H1 (cell line): ENCODE measurements at regions not wholly inside any gene's neighbourhood (a gene's known extent, or its start where the extent isn't known, plus 50 kb on each side); places are given as distances from the start of the nearest gene placed in this dataset.

Source experiments
- CTCF ChIA-PET: fragments of 300-600 bp; sonication (Branson Sonifier 250); formaldehyde crosslinking; loops from one replicate; lab custom pipeline; 2021; ENCODE audit not compliant: partially characterized antibody; lab: Charles Lee
- POLR2A ChIA-PET: fragments of 300-600 bp; sonication (Branson Sonifier 250); formaldehyde crosslinking; loops from one replicate; lab custom pipeline; 2021; ENCODE audit warnings: inconsistent platforms; ENCODE audit not compliant: partially characterized antibody; lab: Charles Lee
- DNase-seq, 2 experiments: peaks; one replicate each; pipeline versions ENCODE4 v3.0.0 to v3.0.0-alpha.2; 2010 to 2022; ENCODE audit warnings: low spot score in 2 of 2, low read depth in 1 of 2, mixed read lengths in 1 of 2
- FAIRE-seq: peaks from 2 replicates; lab custom pipeline; 2011; peaks lifted over from hg19 to GRCh38; lab: Jason Lieb, UNC
- H2AFZ ChIP-seq: 2 replicates; pipeline ENCODE4 v1.8.1; 2012; ENCODE audit warnings: low read length, inconsistent platforms
- H2AK5ac ChIP-seq: 2 replicates; pipeline ENCODE4 v1.6.1; 2013; ENCODE audit warnings: low read depth, low read length
- H2BK120ac ChIP-seq: replicated peaks from 2 replicates; pipeline ENCODE3; 2013; ENCODE audit warnings: low read depth, low read length, inconsistent platforms
- H2BK12ac ChIP-seq: 2 replicates; pipeline ENCODE4 v1.6.1; 2013; ENCODE audit warnings: low read depth, low read length
- H2BK15ac ChIP-seq: 2 replicates; pipeline ENCODE4 v1.6.1; 2013; ENCODE audit warnings: low read length
- H2BK20ac ChIP-seq: 2 replicates; pipeline ENCODE4 v1.6.1; 2013; ENCODE audit warnings: low read length
- H2BK5ac ChIP-seq: 2 replicates; pipeline ENCODE4 v1.6.1; 2013; ENCODE audit warnings: low read depth, low read length
- H3K14ac ChIP-seq: 2 replicates; pipeline ENCODE4 v1.6.1; 2013; ENCODE audit warnings: inconsistent platforms; ENCODE audit not compliant: insufficient read length
- H3K18ac ChIP-seq: 2 replicates; pipeline ENCODE4 v1.6.1; 2013; ENCODE audit warnings: low read length; ENCODE audit errors: extremely low read depth
- H3K23ac ChIP-seq: 2 replicates; pipeline ENCODE4 v1.6.1; 2013; ENCODE audit warnings: inconsistent platforms; ENCODE audit not compliant: insufficient read length
- H3K23me2 ChIP-seq: 2 replicates; pipeline ENCODE4 v1.6.1; 2013; ENCODE audit warnings: low read depth, low read length
- H3K27ac ChIP-seq: 2 replicates; pipeline ENCODE4 v1.6.1; 2011; ENCODE audit warnings: low read depth, low read length, inconsistent platforms
- H3K27me3 ChIP-seq, 4 experiments: replicated peaks in 1 of 4; 1 replicate in 1 of 4; 2 replicates in 3 of 4; pipeline versions ENCODE4 v1.6.1 to v1.8.1; 2011 to 2013; ENCODE audit warnings: low read length in 3 of 4, mild to moderate bottlenecking in 3 of 4, inconsistent platforms in 2 of 4, mixed read lengths in 2 of 4, moderate library complexity in 1 of 4; ENCODE audit not compliant: control insufficient read depth in 3 of 4, insufficient read depth in 3 of 4; ENCODE audit errors: extremely low read depth in 1 of 4
- H3K36me3 ChIP-seq, 4 experiments: 2 replicates each; pipeline versions ENCODE4 v1.6.1 to v1.8.1; 2011 to 2013; ENCODE audit warnings: mild to moderate bottlenecking in 4 of 4, low read length in 3 of 4, moderate library complexity in 2 of 4, control low read depth in 1 of 4, inconsistent platforms in 1 of 4; ENCODE audit not compliant: insufficient read depth in 4 of 4, control insufficient read depth in 2 of 4
- H3K4ac ChIP-seq: replicated peaks from 2 replicates; pipeline ENCODE3; 2013; ENCODE audit warnings: low read length, low read depth, mixed read lengths, inconsistent platforms; ENCODE audit not compliant: insufficient read length
- H3K4me1 ChIP-seq, 4 experiments: replicated peaks in 1 of 4; 1 replicate in 1 of 4; 2 replicates in 3 of 4; pipeline versions ENCODE4 v1.6.1 to v1.8.1; 2011 to 2013; ENCODE audit warnings: low read length in 3 of 4, inconsistent platforms in 2 of 4, mixed read lengths in 1 of 4; ENCODE audit not compliant: insufficient read depth in 4 of 4, control insufficient read depth in 3 of 4
- H3K4me2 ChIP-seq, 2 experiments: 2 replicates each; pipeline versions ENCODE4 v1.6.1 to v1.8.1; 2011 to 2013; ENCODE audit warnings: low read depth in 2 of 2, low read length in 2 of 2, control low read depth in 1 of 2, inconsistent platforms in 1 of 2, mild to moderate bottlenecking in 1 of 2; ENCODE audit not compliant: insufficient read depth in 1 of 2
- H3K4me3 ChIP-seq, 4 experiments: fragments of 200-600, 300-600 bp in 1 of 4; sonication (generic), shearing (Covaris generic), sonication (Bioruptor Twin) in 1 of 4; 2 replicates each; pipeline versions ENCODE4 v1.5.1 to v1.8.1; 2011 to 2016; ENCODE audit warnings: low read length in 4 of 4, low read depth in 3 of 4, control low read depth in 2 of 4, inconsistent platforms in 2 of 4, mild to moderate bottlenecking in 2 of 4, mixed read lengths in 1 of 4, moderate library complexity in 1 of 4; ENCODE audit not compliant: insufficient read depth in 2 of 4; ENCODE audit errors: extremely low read depth in 1 of 4
- H3K56ac ChIP-seq: replicated peaks from 2 replicates; pipeline ENCODE3; 2013; ENCODE audit warnings: low read depth, mild to moderate bottlenecking, mixed read lengths, low read length, inconsistent platforms; ENCODE audit not compliant: insufficient read length
- H3K79me1 ChIP-seq: 2 replicates; pipeline ENCODE4 v1.6.1; 2013; ENCODE audit warnings: low read depth, low read length, control low read depth
- H3K79me2 ChIP-seq, 2 experiments: 2 replicates each; pipeline versions ENCODE4 v1.6.1 to v1.8.1; 2012 to 2013; ENCODE audit warnings: low read length in 2 of 2, mild to moderate bottlenecking in 2 of 2, inconsistent platforms in 1 of 2; ENCODE audit not compliant: insufficient read depth in 2 of 2, control insufficient read depth in 1 of 2
- H3K9ac ChIP-seq, 4 experiments: replicated peaks in 1 of 4; 1 replicate in 1 of 4; 2 replicates in 3 of 4; pipeline versions ENCODE4 v1.6.1 to v1.8.1; 2011 to 2013; ENCODE audit warnings: low read depth in 3 of 4, low read length in 3 of 4, control low read depth in 2 of 4, mild to moderate bottlenecking in 2 of 4, moderate library complexity in 2 of 4, inconsistent platforms in 1 of 4; ENCODE audit errors: extremely low read depth in 1 of 4
- H3K9me3 ChIP-seq, 2 experiments: 2 replicates each; pipeline versions ENCODE4 v1.6.1 to v1.8.1; 2012 to 2013; ENCODE audit warnings: mild to moderate bottlenecking in 2 of 2, moderate library complexity in 2 of 2, control low read depth in 1 of 2, inconsistent platforms in 1 of 2, low read depth in 1 of 2, low read length in 1 of 2, mixed read lengths in 1 of 2; ENCODE audit not compliant: insufficient read depth in 2 of 2
- H4K20me1 ChIP-seq, 2 experiments: replicated peaks in 1 of 2; 2 replicates each; pipeline versions ENCODE3 to v1.8.1; 2011 to 2013; ENCODE audit warnings: inconsistent platforms in 2 of 2, low read length in 2 of 2, mild to moderate bottlenecking in 1 of 2; ENCODE audit not compliant: insufficient read depth in 2 of 2, control insufficient read depth in 1 of 2
- H4K5ac ChIP-seq: 2 replicates; pipeline ENCODE4 v1.6.1; 2013; ENCODE audit warnings: low read length, low read depth, mixed read lengths, inconsistent platforms; ENCODE audit not compliant: insufficient read length
- H4K8ac ChIP-seq: 2 replicates; pipeline ENCODE4 v1.8.0; 2013; ENCODE audit warnings: mild to moderate bottlenecking, moderate library complexity, low read length, inconsistent platforms; ENCODE audit not compliant: insufficient read depth; ENCODE audit errors: extremely low read depth
- H4K91ac ChIP-seq: replicated peaks from 2 replicates; pipeline ENCODE3; 2013; ENCODE audit warnings: low read length, mixed read lengths, inconsistent platforms; ENCODE audit not compliant: insufficient read length
- EZH2 ChIP-seq: fragments of 200-600 bp; sonication (generic); IDR thresholded peaks from 2 replicates; pipeline ENCODE4 v1.7.1; 2012; ENCODE audit warnings: low read depth, mild to moderate bottlenecking, moderate library complexity, low read length, inconsistent platforms; ENCODE audit not compliant: severe bottlenecking
- KDM4A ChIP-seq: IDR thresholded peaks from one replicate; pipeline ENCODE4 v1.7.1; 2012; ENCODE audit warnings: low read depth, mild to moderate bottlenecking, moderate library complexity, low read length, inconsistent platforms; ENCODE audit not compliant: severe bottlenecking
- WGBS, 2 experiments: shearing (Covaris generic) in 1 of 2; methylation state at CpG; one replicate each; pipeline versions ENCODE4 v1.1.6 to v1.1.7; 2013 to 2015; ENCODE audit warnings: low lambda C conversion rate in 2 of 2, mixed read lengths in 2 of 2, inconsistent platforms in 1 of 2, low coverage in 1 of 2, missing lambda C conversion rate in 1 of 2; ENCODE audit not compliant: insufficient replicate concordance in 2 of 2, insufficient coverage in 1 of 2, insufficient read length in 1 of 2; ENCODE audit errors: extremely low coverage in 1 of 2, missing lambda C conversion rate in 1 of 2; 5-methylcytosine and 5-hydroxymethylcytosine counted together

DNA sequence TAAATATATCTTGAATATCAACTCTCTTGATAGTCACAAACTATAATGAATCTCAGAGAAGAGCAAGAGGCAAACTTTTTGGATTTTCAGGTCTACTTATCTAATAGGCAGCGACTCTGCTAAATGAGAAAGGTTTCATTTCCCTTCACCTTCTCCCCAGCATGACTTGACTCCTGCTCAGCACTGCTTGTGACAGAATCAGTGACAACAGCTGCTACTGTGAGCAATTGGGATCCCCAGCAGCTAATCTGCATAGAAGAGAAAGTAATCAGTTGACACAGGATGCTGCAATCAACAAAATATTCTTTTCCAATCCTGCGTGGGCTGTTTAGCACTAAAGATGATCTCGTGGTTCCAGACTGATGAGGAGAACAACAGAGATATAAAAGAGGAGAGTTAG lies 205.5 kb downstream of the MMUT start:
- Histone ChIP-seq H3K79me2 (no peaks in the 10 kb centered on the region), H3K4me1 (no peaks in the 10 kb centered on the region), H4K8ac (no peak overlapping the region), H3K9me3 (no peaks in the 10 kb centered on the region), H2BK5ac (no peak overlapping the region), H3K9ac (no peak overlapping the region), H2BK12ac (no peak overlapping the region), H4K91ac (no peak overlapping the region), H3K23ac (no peak overlapping the region), H2AFZ (no peak overlapping the region), H3K56ac (no peak overlapping the region), H2AK5ac (no peak overlapping the region), H3K36me3 (no peaks in the 10 kb centered on the region), H3K23me2 (no peaks in the 10 kb centered on the region), H2BK15ac (no peak overlapping the region), H3K14ac (no peak overlapping the region), H4K5ac (no peak overlapping the region), H4K20me1 (no peaks in the 10 kb centered on the region), H2BK20ac (no peak overlapping the region), H3K4me3 (no peak overlapping the region), H3K4ac (no peak overlapping the region), H3K18ac (no peak overlapping the region), H2BK120ac (no peak overlapping the region), H3K27me3 (no peaks in the 10 kb centered on the region), H3K79me1 (no peaks in the 10 kb centered on the region), H3K27ac (no peak overlapping the region), H3K4me2 (no peak overlapping the region)
- TF ChIP-seq KDM4A, result no peak
- TF ChIP-seq EZH2, result no peak
- FAIRE-seq, result no peak
- CTCF ChIA-PET, result no interaction called here
- 60% methylated on average over 3 of the region's 3 CpGs; no CpG with 5 or more reads in 1 of the 2 experiments for WGBS, 2 experiments
- DNase-seq, result no peak
- POLR2A ChIA-PET, result no interaction called here
